ENCODE measurements at regions not wholly inside any gene's neighbourhood (a gene's known extent, or its start where the extent isn't known, plus 50 kb on each side); places are given as distances from the start of the nearest gene placed in this dataset.

DNA sequence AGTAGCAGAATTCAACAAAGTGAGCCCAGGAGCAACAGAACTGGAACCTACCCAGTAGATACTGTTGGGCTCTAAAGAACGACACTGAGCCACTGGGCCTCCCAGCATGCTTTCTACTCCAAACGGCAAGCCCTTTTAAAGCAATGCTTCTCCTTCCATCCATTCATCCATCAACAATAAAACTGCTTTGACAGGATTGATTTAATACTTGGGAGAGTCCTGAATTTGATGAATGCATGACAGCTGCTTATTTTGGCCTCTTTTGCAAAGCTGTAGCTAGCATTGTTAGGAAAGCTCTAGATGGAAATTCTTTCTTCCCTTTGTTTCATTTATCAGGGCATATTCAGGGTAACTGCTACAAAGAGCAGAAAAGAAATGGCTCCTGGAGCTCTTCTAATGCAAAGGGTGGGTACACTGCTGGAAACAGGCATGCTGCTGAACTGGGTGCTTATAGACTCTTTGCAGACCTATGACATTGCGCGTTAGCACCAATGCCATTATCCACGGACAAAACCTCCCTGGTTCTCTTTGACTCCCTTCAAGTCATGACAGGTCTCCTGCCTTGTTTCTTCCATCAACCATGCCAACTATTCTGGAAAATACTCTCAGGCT is 138.4 kb upstream of the HNRNPA3 start:
- no peak overlapping the region for H3K4me3 ChIP-seq (ENCODE audit: low read depth, low read length)
- no peak for DNase-seq (ENCODE audit: low read depth)

GRCh38 chr2:177075254-177075653 is 137.3 kb upstream of the HNRNPA3 start:
- H3K4me3 ChIP-seq (ENCODE audit: low read depth, low read length): no peak overlapping the region
- no peak for DNase-seq (ENCODE audit: low read depth)

GRCh38 chr2:177076636-177077179 is 135.9 kb upstream of the HNRNPA3 start:
- H3K4me3 ChIP-seq (ENCODE audit: low read depth, low read length): no peak overlapping the region
- no peak for DNase-seq (ENCODE audit: low read depth)

GRCh38 chr2:177077778-177078177 is 134.8 kb upstream of the HNRNPA3 start:
- no peak overlapping the region for H3K4me3 ChIP-seq (ENCODE audit: low read depth, low read length)
- DNase-seq (ENCODE audit: low read depth): no peak

DNA sequence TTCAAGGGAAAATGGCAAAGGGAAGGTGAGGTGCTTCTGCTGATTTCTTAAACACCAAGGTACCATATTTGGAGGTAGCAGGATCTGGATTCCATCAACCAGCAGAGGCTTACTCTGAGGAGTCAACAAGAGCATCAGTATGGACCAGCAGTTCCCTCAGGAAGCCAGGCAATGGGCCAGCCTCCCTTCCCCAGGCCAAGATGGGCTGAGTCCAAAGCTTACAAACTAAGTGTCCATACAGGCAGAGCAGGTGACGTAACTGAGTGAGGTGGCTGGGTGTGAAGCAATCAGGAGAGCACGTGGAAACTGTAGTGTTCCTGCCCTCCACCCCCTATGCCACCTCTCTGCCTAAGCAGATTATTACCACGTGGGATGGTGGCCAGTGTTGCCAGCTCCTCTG is 134.2 kb upstream of the HNRNPA3 start:
- H3K4me3 ChIP-seq (ENCODE audit: low read depth, low read length): no peak overlapping the region
- peak; percentile 49 for DNase-seq (ENCODE audit: low read depth)

DNA sequence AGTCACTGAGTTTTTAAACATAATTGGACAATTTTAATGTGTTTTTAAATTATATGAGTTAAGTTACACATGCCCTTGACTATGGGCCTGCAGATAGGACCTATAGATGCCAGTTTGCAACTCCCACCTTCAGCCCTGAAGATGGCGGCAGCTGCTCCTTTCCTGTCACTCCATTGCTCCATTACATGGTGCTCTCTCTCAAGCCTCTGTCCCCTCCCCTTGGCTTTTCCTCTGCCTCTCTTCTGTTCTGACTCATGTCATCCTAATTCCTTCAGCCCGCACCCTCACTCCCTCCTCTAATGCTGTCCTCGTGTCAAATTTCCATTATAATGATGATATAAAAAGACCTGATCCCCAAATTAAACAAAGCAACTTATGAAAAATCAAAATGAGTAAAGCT is 133.7 kb upstream of the HNRNPA3 start:
- DNase-seq (ENCODE audit: low read depth): no peak
- no peak overlapping the region for H3K4me3 ChIP-seq (ENCODE audit: low read depth, low read length)

GRCh38 chr2:177080746-177081284 is 131.8 kb upstream of the HNRNPA3 start:
- H3K4me3 ChIP-seq (ENCODE audit: low read depth, low read length): no peak overlapping the region
- DNase-seq (ENCODE audit: low read depth): no peak

GRCh38 chr2:177084607-177085006 is 128.0 kb upstream of the HNRNPA3 start:
- no peak overlapping the region for H3K4me3 ChIP-seq (ENCODE audit: low read depth, low read length)
- DNase-seq (ENCODE audit: low read depth): no peak

DNA sequence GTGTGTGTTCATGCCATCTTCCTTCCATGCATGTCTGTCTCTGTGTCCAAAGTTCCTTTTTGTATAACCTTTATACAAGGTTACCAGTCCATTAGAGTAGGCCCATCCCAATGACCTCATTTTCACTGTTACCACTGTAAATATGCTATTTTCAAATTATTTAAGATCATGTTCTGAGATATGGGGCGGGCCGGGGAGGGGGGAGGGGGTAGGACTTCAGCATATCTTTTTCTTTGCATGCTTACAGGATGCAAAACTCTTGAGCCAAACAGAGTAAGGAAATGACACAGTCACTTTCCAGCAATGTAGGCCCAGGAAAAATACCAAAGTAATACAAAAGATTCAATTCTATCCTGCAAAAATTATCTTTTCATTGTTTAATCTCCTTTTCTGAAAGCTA is 124.1 kb upstream of the HNRNPA3 start:
- H3K4me3 ChIP-seq (ENCODE audit: low read depth, low read length): no peak overlapping the region
- DNase-seq (ENCODE audit: low read depth): no peak

- no peak for DNase-seq (ENCODE audit: low read depth)
- H3K4me3 ChIP-seq (ENCODE audit: low read depth, low read length): no peak overlapping the region
Measured at GRCh38 chr2:177090967-177091366, 121.6 kb upstream of the HNRNPA3 start.

DNA sequence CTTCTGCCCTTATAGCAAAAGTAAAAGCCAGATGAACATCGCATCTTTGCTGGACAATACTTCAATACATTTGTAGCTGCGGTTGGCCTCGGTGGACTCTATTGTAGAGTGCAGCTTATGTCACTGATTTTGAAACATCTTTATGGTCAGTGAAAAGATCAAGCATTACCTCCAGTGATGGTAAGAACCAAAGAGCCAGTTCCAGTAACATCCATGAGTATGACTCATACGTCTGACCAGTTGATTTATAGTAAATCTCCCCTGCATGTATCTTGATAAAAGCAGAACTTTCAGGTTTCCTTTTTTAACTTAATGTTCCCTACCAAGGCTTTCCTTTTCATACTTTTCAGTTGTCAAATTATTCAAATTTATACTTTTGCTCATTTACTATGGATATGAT is 119.2 kb upstream of the HNRNPA3 start:
- H3K4me3 ChIP-seq (ENCODE audit: low read depth, low read length): no peak overlapping the region
- DNase-seq (ENCODE audit: low read depth): no peak

- DNase-seq (ENCODE audit: low read depth): no peak
- H3K4me3 ChIP-seq (ENCODE audit: low read depth, low read length): no peak overlapping the region
Measured at GRCh38 chr2:177098001-177098613, 114.5 kb upstream of the HNRNPA3 start.

DNA sequence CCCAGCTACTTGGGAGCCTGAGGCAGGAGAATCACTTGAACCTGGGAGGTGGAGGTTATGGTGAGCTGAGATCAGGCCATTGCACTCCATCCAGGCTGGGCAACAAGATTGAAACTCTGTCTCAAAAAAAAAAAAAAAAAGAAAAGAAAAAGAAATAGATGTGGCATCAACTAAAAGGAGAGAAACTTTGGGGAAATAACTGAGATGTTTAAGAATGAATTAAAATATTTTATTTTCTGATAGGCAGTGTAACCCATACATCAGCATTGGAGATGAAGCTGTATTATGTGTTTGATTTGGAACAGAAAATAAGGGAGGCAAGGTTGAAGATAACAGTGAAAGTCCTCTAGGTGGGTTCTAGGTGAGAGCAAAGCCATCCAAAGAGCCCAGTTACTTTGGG is 110.7 kb upstream of the HNRNPA3 start:
- DNase-seq (ENCODE audit: low read depth): no peak
- no peak overlapping the region for H3K4me3 ChIP-seq (ENCODE audit: low read depth, low read length)

GRCh38 chr2:177106212-177106611 is 106.4 kb upstream of the HNRNPA3 start:
- no peak for DNase-seq (ENCODE audit: low read depth)
- no peak overlapping the region for H3K4me3 ChIP-seq (ENCODE audit: low read depth, low read length)

DNA sequence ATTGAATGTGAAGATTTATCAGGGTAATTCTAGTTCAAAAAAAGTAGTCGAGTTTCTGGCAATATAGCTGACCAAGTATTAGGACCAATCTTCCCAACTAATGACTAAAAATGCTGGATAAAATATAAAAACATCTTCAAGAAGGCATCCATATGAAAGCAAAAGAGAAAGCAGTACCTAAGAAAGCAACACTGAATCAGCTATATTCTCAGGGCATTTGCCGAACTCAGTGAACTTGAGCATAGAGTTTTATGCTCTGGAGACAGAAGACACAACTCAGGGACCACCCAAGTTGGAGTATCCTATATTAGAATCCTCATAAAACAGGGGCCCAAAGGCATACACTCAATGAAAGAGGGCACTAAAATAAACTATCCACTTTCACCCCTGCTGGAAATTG is 103.7 kb upstream of the HNRNPA3 start:
- DNase-seq (ENCODE audit: low read depth): no peak
- H3K4me3 ChIP-seq (ENCODE audit: low read depth, low read length): no peak overlapping the region

GRCh38 chr2:177114712-177115111 is 97.9 kb upstream of the HNRNPA3 start:
- no peak for DNase-seq (ENCODE audit: low read depth)
- H3K4me3 ChIP-seq (ENCODE audit: low read depth, low read length): no peak overlapping the region

DNA sequence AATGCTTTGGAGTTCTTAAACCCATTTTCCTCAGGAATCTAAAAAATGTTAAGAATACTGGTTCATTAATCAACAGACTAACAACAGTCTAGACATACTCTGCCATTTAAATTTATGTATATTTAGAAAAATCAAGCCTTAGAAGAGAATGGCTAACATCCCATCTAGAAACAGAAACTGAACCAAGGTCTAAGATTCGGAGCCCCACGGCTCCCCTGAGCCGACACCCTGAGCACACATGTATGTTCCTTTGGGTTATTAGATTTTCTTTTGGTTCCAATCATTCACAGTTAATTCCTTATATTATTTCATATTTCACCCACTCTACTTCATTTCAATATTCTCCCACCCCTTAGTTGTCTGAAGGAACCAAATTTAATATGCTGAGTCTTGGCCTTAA is 94.8 kb upstream of the HNRNPA3 start:
- DNase-seq (ENCODE audit: low read depth): no peak
- no peak overlapping the region for H3K4me3 ChIP-seq (ENCODE audit: low read depth, low read length)

DNA sequence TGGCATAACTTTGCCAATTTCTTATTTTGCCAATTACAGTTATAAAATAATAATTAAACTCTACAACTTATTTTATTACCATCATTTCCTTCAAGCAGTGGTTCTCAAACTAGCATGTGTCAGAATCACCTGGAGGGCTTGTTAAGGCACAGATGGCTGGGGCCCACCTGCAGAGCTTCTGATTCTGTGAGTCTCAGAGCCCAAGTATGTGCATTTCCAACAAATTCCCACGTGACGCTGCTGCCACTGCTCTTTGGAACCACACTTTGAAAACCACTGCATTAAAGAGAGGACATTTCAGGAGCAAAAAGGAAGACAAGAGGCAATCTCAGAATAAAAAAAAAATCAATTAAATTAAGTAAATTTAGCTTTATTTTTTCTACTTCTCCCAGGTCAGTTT is 94.0 kb upstream of the HNRNPA3 start:
- H3K4me3 ChIP-seq (ENCODE audit: low read depth, low read length): no peak overlapping the region
- DNase-seq (ENCODE audit: low read depth): no peak

DNA sequence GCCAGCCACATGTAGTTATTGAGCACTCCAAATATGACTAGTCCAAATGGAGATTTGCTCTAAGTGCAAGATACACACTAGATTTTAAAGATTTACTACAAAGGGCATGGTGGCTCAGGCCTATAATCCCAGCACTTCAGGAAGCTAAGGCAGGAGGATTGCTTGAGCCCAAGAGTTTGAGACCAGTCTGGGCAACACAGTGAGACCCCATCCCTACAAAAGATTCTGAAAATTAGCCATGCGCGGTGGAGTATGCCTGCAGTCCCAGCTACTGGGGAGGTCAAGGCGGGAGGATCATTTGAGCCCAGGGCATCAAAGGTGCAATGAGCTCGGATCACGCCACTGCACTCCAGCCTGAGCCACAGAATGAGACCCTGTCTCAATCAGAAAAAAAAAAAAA is 93.5 kb upstream of the HNRNPA3 start:
- no peak overlapping the region for H3K4me3 ChIP-seq (ENCODE audit: low read depth, low read length)
- DNase-seq (ENCODE audit: low read depth): no peak

DNA sequence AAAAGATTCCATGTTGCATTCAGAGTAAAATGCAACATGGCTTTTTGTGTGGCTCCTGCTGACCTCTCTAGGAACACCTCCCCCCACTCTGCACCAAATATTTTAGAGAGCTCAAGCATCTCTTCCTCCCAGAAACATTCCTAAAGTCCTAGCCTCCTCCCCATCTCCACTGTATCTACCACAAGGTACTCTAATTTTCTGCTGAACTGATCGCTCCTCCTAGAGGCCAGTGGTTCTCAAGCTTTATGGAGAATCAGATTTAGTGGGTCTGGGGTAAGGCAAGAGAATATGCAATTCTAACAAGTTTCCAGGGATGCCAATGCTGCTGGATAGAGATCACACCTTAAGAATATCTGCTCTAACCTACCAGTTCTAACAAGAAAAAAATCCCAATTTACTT is 89.5 kb upstream of the HNRNPA3 start:
- H3K4me3 ChIP-seq (ENCODE audit: low read depth, low read length): no peak overlapping the region
- DNase-seq (ENCODE audit: low read depth): no peak

DNA sequence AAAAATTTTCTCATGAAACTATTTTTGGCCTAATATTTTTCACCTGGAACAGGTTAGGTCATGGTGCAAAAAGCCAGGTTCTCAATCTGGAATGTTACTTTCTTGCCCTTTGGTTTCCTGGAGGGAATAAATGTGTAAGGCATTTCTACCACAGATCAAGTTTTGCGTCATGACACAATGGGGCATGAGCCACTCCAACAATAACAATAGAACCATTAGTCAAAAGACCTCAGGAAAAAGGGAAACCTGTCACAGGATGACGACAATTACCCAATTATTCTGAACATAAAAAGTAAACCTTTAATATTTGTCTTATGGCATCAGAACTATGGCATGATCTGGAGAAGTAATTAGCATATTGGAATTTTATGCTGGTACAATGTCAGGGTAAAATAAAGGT is 88.2 kb upstream of the HNRNPA3 start:
- no peak for DNase-seq (ENCODE audit: low read depth)
- H3K4me3 ChIP-seq (ENCODE audit: low read depth, low read length): no peak overlapping the region
